ENCODE measurements at regions not wholly inside any gene's neighbourhood (a gene's known extent, or its start where the extent isn't known, plus 50 kb on each side); places are given as distances from the start of the nearest gene placed in this dataset.

Small RNA genes lying in the stretch of these regions (small RNA-seq; reads per million reads assigned to genes)
- 0 reads per million in 4 donors for gene RF00019
- 0 reads per million in 4 donors for gene RF00561
